Suprapubic skin (tissue), 4 donors: ENCODE measurements at regions not wholly inside any gene's neighbourhood (a gene's known extent, or its start where the extent isn't known, plus 50 kb on each side); places are given as distances from the start of the nearest gene placed in this dataset.

Source experiments
- DNase-seq, 2 donors: peaks; one replicate each; pipeline ENCODE4 v3.0.0-alpha.2; 2019; ENCODE audit warnings: low spot score in 2 of 2
- H3K27ac ChIP-seq: fragments of 200-600 bp; sonication (generic); one replicate; pipeline ENCODE4 v1.5.1; 2019
- H3K27me3 ChIP-seq: fragments of 200-600 bp; sonication (generic); one replicate; pipeline ENCODE4 v1.5.1; 2019
- H3K36me3 ChIP-seq: fragments of 200-600 bp; sonication (generic); one replicate; pipeline ENCODE4 v1.5.1; 2019
- H3K4me1 ChIP-seq: fragments of 200-600 bp; sonication (generic); one replicate; pipeline ENCODE4 v1.5.1; 2019
- H3K4me3 ChIP-seq: fragments of 200-600 bp; sonication (generic); one replicate; pipeline ENCODE4 v1.5.1; 2019; ENCODE audit warnings: mild to moderate bottlenecking
- H3K9me3 ChIP-seq: fragments of 200-600 bp; sonication (generic); one replicate; pipeline ENCODE4 v1.5.1; 2019
- EP300 ChIP-seq: sonication (generic); formaldehyde crosslinking; IDR thresholded peaks from one replicate; pipeline ENCODE4 v1.6.1; 2017; ENCODE audit warnings: antibody characterized with exemption
- POLR2A ChIP-seq, 2 donors: fragments of 450-650 bp; IDR thresholded peaks; one replicate each; pipeline ENCODE4 v1.6.1; 2017; ENCODE audit warnings: antibody characterized with exemption in 2 of 2, mild to moderate bottlenecking in 2 of 2, moderate library complexity in 2 of 2
- POLR2AphosphoS5 ChIP-seq, 3 donors: sonication (generic); formaldehyde crosslinking; IDR thresholded peaks; one replicate each; pipeline ENCODE4 v1.6.1; 2017; ENCODE audit warnings: antibody characterized with exemption in 3 of 3
- WGBS: methylation state at CpG from one replicate; pipeline ENCODE4 v1.1.5; 2018; 5-methylcytosine and 5-hydroxymethylcytosine counted together
- TF ChIP-seq, protein P1 (sequence below), 2 donors: fragments of 200-600 bp in 1 of 2; fragments of 450-650 bp in 1 of 2; sonication (generic) in 1 of 2; IDR thresholded peaks; one replicate each; pipeline ENCODE4 v1.5.1; 2016 to 2019; ENCODE audit warnings: antibody characterized with exemption in 2 of 2, mild to moderate bottlenecking in 1 of 2, moderate library complexity in 1 of 2

DNA sequence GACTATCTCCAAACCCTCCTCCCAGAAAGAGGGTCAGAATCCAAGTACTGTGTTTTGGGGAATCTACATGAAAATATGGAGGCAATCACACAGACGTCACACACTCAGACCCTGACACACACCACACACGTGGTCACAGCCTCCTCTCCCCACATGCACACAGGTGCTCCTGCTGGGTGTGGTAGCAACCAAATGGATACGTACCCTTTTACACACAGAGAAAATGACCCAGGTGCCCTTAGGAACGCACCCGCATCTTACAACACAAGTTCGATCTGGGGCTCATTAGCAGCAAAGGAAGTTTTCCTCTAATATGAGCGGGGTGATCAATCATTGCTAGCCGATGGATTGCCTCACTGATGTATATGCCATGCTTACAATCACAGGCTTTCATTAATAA is 480.2 kb upstream of the KLF4 start:
- H3K4me3 ChIP-seq: no peak overlapping the region
- H3K36me3 ChIP-seq: no peaks in the 10 kb centered on the region
- no peaks in the 10 kb centered on the region for H3K9me3 ChIP-seq
- no peak overlapping the region for H3K27ac ChIP-seq
- DNase-seq: no peak
- peaks cover 35% of the 10 kb centered on the region for H3K4me1 ChIP-seq
- no peaks in the 10 kb centered on the region for H3K27me3 ChIP-seq
- WGBS: 77% methylated on average over 8 of the region's 8 CpGs
- TF ChIP-seq, protein P1, sequence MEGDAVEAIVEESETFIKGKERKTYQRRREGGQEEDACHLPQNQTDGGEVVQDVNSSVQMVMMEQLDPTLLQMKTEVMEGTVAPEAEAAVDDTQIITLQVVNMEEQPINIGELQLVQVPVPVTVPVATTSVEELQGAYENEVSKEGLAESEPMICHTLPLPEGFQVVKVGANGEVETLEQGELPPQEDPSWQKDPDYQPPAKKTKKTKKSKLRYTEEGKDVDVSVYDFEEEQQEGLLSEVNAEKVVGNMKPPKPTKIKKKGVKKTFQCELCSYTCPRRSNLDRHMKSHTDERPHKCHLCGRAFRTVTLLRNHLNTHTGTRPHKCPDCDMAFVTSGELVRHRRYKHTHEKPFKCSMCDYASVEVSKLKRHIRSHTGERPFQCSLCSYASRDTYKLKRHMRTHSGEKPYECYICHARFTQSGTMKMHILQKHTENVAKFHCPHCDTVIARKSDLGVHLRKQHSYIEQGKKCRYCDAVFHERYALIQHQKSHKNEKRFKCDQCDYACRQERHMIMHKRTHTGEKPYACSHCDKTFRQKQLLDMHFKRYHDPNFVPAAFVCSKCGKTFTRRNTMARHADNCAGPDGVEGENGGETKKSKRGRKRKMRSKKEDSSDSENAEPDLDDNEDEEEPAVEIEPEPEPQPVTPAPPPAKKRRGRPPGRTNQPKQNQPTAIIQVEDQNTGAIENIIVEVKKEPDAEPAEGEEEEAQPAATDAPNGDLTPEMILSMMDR (IDR thresholded peaks at IDR 0.05): no peak
- TF ChIP-seq EP300 (no peak), POLR2A (IDR thresholded peaks at IDR 0.05) (no peak), POLR2AphosphoS5 (IDR thresholded peaks at IDR 0.05) (no peak)

- no peak for DNase-seq
- Histone ChIP-seq H3K36me3 (no peaks in the 10 kb centered on the region), H3K4me3 (no peak overlapping the region), H3K27me3 (no peaks in the 10 kb centered on the region), H3K4me1 (peaks cover 33% of the 10 kb centered on the region), H3K27ac (no peak overlapping the region), H3K9me3 (no peaks in the 10 kb centered on the region)
- TF ChIP-seq POLR2A (IDR thresholded peaks at IDR 0.05): no peak
- TF ChIP-seq EP300: no peak
- no peak for TF ChIP-seq POLR2AphosphoS5 (IDR thresholded peaks at IDR 0.05)
- TF ChIP-seq, protein P1 (IDR thresholded peaks at IDR 0.05): no peak
- WGBS: 48% methylated on average over 5 of the region's 5 CpGs
These were observed 479.6 kb upstream of the KLF4 start for GRCh38 chr9:107969141-107969540.

DNA sequence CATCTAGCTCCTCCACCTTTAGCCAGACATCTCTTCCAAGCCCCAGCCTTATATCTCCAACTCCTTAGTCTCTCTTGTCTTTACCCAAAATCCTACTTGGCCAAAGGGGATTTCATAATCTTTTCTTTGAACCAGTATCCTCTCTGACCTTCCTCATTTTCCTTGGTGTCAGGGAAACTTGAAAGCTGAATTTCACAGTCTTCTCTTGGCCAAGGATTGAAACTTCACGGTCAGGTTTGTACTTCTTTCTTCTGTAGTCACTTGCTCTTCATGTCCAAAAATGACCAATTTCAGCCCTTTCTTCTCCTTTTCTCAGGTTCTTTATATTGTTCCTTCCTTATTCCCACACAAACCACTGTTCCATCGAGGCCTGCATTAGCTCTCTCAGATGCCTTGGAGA is 473.7 kb upstream of the KLF4 start:
- no peaks in the 10 kb centered on the region for H3K9me3 ChIP-seq
- 82% methylated on average over 2 of the region's 2 CpGs for WGBS

GRCh38 chr9:107960916-107961315 is 471.3 kb upstream of the KLF4 start:
- no peaks in the 10 kb centered on the region for H3K36me3 ChIP-seq
- no peaks in the 10 kb centered on the region for H3K4me1 ChIP-seq
- TF ChIP-seq POLR2A (IDR thresholded peaks at IDR 0.05) (no peak), POLR2AphosphoS5 (IDR thresholded peaks at IDR 0.05) (no peak), EP300 (no peak)
- TF ChIP-seq, protein P1 (IDR thresholded peaks at IDR 0.05): no peak
- H3K4me3 ChIP-seq: no peak overlapping the region
- WGBS: 66% methylated on average over 2 of the region's 2 CpGs
- H3K27me3 ChIP-seq: no peaks in the 10 kb centered on the region
- H3K9me3 ChIP-seq: no peaks in the 10 kb centered on the region
- DNase-seq: no peak
- no peak overlapping the region for H3K27ac ChIP-seq

More for the DNA sequence above, 473.7 kb upstream of the KLF4 start:
- no peaks in the 10 kb centered on the region for H3K27me3 ChIP-seq
- TF ChIP-seq POLR2AphosphoS5 (IDR thresholded peaks at IDR 0.05) (no peak), POLR2A (IDR thresholded peaks at IDR 0.05) (no peak), EP300 (no peak)
- TF ChIP-seq, protein P1 (IDR thresholded peaks at IDR 0.05): no peak
- no peaks in the 10 kb centered on the region for H3K36me3 ChIP-seq
- no peak for DNase-seq
- no peak overlapping the region for H3K27ac ChIP-seq
- H3K4me3 ChIP-seq: no peak overlapping the region
- peaks cover 8% of the 10 kb centered on the region for H3K4me1 ChIP-seq

DNA sequence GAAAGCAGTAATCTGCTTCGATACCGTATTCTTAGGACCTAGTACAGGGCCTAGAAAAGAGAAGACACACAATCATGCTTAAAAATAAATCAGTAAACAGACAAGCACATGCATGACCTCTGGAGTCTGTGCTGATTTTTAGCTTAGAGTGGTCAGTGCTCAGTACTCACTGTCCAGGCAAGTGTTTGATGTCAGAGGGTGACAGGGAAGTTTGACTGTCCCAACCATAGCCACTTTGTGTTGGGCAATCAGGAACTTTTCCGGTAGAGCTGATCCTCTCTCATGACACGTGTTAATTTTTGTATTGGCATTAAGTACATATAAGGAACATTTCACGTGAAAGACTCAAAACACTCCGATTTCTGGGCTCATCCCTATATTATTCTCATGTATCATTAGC is 464.7 kb upstream of the KLF4 start:
- DNase-seq: no peak
- H3K4me1 ChIP-seq: no peaks in the 10 kb centered on the region
- no peak for TF ChIP-seq POLR2AphosphoS5 (IDR thresholded peaks at IDR 0.05)
- TF ChIP-seq, protein P1 (IDR thresholded peaks at IDR 0.05): no peak
- TF ChIP-seq EP300: no peak
- no peak overlapping the region for H3K27ac ChIP-seq
- H3K36me3 ChIP-seq: no peaks in the 10 kb centered on the region
- 90% methylated on average over 6 of the region's 6 CpGs for WGBS
- no peaks in the 10 kb centered on the region for H3K27me3 ChIP-seq
- H3K9me3 ChIP-seq: peaks cover 5% of the 10 kb centered on the region
- H3K4me3 ChIP-seq: no peak overlapping the region
